ENCODE measurements at regions not wholly inside any gene's neighbourhood (a gene's known extent, or its start where the extent isn't known, plus 50 kb on each side); places are given as distances from the start of the nearest gene placed in this dataset.

DNA sequence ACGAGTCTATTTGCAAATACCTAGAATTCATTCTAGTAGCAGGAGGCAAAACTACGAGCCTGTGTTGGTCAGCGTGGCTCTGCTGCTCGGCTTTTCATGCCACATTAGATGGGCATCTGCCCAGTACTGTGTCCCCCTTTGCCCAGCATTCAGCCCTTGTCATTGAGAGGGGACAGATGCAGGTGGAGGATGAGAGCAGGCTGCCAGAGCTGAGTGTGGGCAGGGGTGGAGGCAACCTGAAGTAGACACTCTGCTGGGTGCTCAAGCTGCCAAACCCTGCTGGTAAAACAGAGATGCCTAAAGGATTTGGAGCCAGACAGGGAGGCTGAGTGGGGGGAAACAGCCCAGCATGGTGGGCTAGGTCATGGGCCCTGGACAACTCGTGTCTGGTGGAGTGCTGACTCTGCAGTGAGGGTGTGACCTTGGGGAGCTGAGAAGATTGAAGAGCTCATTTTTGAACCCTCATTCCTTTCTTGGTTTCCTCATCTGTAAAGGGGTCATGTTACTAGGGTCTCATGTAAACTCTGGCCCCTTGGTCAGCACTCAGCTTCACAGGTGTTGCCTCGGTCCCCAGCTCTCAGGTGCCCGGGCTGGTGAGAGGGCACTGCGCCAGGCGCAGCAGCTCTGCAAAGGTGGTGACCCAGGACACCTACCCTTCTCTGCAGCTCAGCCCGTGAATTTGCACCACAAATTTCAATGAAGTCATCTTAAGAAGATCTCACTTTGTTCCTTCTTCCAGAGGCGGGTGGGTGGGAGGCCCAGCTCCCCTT, 64.2 kb upstream of the BHLHE23 start:
- no peak for DNase-seq (ENCODE audit: low spot score)

DNA sequence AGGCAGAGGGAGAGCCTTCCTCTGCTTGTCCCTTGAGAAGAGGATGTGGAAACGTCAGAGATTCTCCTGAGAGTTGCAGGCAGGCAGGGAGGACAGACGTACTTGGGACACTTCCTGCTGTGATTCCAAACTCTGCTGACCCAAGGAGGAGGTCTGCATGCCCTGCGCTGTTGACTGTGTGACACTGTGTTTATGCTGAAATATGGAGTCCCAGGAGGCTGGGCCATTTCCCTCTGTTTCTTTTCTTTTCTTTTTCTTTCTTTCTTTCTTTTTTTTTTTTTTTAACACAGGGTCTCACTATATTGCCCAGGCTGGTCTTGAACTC, 63.5 kb upstream of the BHLHE23 start:
- no peak for DNase-seq (ENCODE audit: low spot score)

DNA sequence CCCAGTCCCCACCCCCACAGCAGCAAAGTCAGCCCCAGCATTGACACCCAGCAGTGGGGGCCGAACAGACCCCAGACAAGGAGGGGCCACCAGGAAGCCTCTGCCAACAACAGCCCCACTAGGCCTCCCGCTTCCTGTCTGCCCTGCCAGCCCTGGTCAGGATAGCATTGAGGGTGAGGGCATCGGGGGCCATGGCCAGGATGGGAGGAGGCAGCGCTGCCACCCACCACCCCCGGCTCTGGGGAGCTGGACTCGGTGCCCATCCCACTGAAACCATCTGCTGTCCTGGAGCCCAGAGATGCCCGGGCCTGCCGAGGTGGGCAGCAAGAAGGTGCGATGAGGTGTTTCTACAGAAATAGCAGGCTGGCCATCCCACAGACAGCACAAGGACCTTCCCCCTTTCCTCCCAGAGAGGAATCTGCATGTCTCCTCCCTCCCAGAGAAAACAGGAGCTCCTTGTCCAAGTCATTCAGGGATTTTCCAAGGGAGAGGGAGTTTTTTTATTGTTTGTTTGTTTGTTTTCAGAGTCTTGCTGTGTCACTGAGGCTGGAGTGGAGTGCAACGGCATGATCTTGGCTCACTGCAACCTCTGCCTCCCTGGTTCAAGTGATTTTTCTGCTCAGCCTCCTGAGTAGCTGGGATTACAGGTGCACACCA, 62.1 kb upstream of the BHLHE23 start:
- no peak for DNase-seq (ENCODE audit: low spot score)

DNA sequence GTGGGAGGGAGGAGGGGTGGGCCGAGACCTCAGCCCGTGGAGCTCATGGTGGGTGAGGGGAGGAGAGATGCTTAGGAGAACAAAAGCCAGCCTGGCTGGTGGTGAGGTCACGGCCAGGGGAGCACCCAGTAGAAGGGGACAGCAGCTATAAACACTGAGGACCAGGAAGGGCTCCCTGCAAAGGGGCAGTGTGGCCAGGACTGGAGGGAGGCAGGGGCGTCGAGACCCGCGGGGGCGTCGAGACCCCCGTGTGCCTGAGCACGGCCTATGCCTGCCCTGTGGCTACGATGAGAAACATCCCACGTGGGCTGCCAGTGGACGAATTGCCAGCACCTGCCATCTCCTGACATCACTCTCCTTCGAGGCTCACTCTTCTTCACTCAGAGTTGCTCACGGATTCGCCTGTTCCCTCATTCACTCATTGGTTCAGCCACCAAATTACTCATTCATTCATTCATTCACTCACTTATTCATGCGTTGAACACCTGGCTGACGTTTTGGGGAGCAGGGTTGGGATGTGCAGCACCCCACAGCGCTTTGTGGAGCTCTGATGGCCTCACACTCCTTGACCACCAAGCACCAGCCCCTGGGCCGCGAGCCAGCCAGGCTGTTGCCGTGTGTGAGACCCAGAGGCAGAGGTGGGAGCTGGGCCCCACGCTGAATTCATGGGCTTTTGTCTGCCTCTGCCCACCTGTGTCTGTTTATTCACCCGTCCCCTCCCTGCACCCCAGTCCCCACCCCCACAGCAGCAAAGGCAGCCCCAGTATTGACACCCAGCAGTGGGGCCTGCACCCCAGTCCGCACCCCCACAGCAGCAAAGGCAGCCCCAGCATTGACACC, 61.2 kb upstream of the BHLHE23 start:
- DNase-seq (ENCODE audit: low spot score), result no peak

DNA sequence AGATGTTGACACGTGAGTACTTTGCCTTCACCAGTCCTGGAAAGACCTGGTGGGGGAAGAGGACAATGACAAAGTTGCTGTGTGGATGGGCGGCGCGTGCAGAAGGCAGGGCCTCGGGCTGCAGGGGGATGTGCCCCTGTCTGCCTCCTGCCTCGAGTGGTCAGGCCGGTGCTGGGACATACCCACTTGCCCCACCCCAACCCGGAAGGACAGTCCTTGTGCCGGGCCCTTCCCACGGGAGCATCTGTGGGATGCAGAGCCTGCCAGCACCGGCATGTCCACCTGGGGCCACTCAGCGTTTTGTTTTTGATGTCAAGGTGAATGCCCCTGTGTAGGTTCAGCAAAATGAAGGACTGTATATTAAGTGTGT, 60.5 kb upstream of the BHLHE23 start:
- DNase-seq (ENCODE audit: low spot score), result no peak

DNA sequence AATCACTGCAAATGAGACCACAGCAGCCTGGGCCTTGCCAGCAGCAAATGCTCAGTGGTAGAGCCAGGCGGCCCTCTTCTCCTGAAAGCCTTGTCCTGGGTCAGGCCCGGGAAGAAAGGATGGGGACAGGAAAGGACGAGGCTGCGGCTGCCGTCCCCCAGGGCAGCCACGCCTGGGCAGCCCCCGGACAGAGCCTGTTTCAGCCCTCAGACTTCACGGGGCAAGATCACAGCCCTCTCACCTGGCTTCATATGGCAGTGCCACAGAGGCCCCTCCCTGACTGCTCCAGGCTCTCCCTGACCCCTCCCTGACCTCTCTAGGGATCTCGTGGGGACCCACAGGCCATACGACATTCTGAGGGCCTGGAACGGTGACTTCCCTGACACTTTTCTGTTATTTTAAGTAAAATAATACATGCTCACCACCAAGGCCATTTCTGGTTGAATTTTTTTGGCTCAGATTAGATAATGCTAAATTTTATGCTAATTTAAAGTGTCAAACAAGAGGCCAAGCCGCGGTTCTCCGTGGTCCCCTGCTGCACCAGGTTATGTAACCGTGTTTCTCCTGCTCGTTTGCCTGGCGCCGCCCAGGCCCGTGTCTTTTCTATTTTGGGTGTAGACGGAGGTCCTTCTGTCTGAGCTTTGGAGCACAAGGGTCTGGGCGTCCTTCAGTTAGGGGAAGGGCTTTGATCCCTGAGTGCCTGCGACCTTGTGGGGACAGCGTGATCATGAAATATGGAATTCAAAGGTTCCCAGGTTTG, 59.9 kb upstream of the BHLHE23 start:
- no peak for DNase-seq (ENCODE audit: low spot score)

DNA sequence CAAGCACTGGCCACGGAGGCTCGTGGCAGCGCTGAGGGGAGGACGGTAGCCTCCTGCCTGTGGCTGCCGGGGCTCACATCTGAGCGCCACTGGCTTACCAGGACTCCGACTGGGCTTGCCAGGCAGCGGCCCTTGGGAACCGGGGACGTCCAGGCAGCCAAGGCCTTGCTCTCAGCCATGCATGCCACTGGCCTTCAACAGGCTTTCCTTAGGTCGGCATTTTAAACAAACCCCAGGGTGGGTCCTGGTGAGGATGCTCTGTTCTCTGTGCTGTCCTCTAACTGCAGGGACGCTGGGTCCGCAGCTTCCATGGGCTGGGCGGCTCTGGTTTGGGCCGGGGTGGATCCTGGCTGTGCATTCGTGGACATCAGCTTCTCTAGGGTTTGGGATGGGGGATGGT, 59.1 kb upstream of the BHLHE23 start:
- DNase-seq (ENCODE audit: low spot score), result no peak

DNA sequence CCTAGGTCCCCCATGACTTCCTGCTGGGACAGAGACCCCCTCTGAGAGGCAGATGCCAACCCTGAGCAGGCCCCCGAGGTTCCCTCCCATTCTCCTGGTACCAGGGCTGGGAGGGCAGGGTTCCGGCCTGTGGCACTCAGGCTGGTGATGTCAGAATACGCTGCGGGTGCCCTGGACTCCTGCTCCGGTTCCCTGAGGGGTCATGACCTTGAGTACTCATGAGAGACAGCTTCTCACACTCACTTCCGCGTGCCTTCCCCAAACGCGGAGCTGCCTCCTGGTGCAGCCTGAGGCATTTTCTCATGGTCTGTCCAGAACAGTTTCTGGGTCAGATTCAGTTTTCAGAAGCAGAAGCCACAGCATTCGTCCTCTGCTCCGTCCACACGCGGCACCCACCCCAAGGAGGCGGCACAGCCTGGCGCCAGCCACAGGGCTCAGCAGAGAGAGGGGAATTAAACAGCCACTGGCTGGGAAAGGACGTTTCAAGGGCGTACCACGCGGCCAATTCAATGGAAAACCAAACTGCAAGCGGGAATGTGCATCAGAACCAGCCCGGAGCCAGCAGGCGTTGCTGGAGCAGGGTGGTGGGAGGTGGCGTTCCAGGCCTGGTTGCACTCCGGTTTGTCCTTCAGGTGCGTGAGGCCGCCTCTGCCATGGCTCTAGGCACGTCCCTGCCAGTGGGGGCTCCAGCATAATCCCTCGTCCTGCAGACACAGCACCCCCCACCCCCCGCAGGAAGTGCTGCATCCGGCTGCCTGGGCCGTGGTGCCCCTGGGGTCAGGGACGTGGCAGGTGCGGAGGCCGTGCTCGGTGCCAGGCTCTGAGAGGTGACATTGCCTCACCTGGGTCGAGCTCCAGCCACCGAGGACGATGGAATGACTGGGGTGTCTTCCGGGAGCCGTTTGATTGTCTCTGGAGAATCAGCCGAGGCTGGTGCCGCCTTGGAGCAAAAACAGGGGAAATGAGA, 58.3 kb upstream of the BHLHE23 start:
- DNase-seq (ENCODE audit: low spot score), result no peak

DNA sequence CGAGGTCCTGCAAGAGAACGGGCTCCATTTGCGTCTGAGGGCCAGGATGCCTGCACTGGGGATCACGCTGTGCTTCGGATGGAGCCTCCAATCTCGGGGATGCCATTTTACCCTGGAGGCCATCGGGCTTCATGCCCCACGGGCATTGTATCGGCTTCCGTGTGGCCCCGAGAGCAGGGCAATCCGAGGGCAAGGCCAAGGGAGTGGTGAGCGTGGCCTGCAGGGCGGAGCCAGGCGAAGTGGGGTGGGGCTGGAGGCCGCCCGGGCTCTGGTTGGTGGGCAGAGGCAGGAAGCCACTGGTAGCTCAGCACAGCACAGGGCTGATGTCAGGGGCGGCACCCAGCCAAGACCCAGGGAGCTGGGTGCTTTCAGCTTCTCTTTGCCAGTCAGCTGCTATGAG, 57.5 kb upstream of the BHLHE23 start:
- no peak for DNase-seq (ENCODE audit: low spot score)

DNA sequence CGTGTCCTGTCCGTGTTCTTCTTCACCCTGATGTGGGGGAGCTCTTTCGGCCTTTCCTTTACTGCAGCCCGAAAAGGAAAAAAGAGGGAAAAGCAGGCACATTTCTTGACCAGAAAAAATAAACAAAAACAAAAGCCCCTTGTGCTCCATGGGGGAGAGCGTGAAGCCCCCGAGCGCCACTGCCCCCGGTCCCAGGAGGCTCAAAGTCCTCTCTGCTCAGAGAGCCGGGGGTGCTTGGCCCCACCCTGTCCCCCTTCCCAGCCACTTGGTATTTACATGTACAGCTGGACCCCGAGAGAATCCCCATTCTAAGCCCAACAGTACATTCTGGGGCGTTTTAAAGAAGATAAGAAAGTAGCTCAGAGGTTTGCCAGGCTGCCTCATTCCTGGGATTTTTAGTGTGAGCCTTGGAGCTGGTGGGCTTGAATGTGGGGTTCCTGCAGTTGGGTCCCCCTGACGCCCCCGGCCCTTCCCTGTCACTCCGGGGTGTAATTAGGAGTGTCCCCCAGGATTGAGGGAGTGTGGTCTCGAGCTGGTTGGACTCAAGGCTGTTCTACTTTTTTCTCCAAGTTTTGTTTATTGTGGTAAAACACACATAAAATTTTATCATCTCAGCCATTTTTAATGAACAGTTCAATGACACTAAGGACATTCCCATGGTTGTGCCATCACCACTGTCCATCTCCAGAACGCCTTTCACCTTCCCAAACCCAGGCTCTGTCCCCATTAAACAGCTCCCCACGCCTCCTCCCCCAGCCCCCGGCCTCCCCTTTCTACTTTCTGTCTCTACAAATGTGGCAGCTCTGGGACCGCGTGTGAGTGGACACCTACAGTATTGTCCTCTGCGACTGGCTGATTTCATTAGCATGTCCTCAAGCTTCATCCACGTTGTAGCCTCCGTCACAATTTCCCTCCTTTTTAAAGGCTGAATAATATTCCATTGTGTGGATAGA, 55.7 kb upstream of the BHLHE23 start:
- no peak for DNase-seq (ENCODE audit: low spot score)

DNA sequence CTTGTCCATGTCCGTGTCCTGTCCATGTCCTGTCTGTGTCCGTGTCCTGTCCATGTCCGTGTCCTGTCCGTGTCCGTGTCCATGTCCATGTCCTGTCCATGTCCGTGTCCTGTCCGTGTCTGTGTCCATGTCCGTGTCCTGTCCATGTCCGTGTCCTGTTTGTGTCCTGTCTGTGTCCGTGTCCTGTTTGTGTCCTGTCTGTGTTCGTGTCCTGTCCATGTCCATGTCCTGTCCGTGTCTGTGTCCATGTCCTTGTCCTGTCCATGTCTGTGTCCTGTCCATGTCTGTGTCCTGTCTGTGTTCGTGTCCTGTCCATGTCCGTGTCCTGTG, 55.0 kb upstream of the BHLHE23 start:
- DNase-seq (ENCODE audit: low spot score), result no peak

DNA sequence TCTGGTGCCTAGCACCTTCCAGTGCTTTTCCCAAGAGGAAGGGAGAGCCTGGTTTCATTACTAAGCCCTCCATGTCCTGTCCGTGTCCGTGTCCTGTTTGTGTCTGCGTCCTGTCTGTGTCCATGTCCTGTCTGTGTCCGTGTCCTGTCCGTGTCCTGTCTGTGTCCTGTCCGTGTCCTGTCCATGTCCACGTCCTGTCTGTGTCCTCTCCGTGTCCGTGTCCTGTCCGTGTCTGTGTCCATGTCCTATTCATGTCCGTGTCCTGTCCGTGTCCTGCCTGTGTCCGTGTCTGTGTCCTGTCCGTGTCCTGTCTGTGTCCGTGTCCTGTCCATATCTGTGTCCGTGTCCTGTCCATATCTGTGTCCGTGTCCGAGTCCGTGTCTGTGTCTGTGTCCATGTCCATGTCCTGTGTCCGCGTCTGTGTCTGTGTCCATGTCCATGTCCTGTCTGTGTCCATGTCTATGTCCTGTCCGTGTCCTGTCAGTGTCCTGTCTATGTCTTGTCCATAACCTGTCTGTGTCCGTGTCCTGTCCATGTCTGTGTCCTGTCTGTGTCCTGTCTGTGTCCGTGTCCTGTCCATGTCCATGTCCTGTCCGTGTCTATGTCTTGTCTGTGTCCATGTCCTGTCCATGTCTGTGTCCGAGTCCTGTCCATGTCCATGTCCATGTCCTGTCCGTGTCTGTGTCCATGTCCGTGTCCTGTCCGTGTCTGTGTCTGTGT, 54.4 kb upstream of the BHLHE23 start:
- DNase-seq (ENCODE audit: low spot score), result no peak

DNA sequence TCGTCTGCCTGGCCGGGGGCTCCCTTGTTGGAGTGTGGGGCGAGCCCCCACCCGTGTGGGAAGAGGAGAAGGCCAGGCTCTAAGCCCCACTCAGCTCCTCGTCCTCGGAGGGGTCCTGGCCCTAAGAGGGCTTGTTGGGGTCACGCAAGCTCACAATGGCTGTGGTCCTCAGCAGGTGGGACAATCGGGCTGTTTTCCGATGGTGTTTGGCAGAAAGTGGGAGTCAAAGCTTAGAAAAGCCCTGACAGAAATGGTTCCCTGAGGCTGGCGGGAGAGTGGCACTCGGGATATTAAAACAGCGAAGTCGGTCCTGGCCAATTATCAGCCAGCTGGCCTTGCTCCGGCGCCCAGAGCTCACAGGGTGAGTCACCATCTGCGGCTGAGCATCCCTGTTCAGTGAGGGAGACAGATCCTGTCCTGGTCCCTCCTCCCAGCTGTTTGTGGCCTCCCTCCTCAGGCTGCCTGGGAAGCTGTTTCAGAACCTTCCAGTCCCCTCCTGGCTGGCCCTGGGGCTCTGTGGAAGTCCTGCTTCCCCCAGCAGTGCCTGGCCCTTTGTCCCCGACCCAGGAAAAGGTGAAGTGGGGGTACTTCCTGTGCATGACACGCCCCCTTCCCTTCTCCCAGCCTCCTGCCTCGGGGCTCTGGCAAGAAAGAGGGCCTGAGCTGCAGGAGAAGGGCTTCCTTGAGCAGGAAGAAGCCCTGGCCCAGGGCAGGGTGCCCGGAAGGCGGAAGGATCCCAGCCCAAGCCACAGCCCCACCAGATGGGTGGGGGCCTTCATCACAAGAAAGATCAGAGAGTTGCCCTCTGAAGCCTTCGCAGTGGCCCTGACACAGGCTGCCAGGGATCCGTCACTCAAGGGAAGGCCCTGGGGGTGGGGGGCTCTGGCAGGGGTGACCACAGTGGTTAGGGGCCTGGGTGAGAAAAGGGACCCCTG, 53.6 kb upstream of the BHLHE23 start:
- no peak for DNase-seq (ENCODE audit: low spot score)

DNA sequence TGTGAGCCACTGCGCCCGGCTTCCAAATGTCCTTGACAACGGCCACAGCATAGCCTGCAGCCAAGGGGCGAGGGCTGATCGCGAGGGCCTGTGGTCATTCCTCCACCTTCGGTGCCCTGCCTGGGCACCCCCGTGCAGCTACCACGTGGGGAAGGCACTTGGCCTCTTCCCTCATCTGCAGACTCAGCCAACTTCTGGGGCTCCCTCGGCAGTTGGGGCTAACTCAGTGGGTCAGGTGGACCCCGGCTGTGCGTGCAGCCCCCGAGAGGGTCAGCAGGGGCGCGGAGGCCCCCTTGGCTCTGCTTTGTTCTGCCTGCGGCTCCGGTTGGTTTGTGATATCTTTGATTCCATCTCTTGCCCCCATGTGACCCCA, 52.9 kb upstream of the BHLHE23 start:
- DNase-seq (ENCODE audit: low spot score), result no peak

DNA sequence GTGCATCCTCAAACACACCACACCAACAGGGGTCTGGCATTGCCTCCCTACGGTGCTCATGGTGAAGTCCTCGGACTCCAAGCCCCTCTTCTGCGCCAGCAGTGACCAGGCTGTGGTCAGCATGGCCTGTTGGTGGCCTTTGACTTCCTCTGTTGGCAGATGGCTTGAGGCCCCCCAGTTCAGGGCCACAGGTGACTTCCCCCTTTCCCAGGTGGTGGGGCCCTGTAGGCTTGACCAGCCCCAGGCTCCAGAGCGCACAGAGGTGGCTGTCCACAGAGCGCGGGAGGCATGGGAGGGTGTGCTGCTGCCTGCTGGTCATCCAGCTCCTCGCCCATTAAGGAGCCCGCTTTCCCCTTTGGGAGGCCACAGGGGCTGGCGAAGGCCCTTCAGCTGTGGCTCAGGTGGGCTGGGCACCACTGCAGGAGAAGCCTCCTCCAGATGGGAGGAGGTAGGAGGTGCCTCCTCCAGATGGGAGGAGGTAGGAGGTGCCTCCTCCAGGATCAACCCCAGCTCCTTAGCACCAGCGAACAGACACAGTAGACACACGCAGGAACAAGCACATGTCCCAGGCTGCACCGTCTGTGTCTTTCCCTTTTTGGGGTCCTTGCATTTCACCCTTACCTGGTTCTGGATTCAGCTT, 52.1 kb upstream of the BHLHE23 start:
- DNase-seq (ENCODE audit: low spot score), result no peak

DNA sequence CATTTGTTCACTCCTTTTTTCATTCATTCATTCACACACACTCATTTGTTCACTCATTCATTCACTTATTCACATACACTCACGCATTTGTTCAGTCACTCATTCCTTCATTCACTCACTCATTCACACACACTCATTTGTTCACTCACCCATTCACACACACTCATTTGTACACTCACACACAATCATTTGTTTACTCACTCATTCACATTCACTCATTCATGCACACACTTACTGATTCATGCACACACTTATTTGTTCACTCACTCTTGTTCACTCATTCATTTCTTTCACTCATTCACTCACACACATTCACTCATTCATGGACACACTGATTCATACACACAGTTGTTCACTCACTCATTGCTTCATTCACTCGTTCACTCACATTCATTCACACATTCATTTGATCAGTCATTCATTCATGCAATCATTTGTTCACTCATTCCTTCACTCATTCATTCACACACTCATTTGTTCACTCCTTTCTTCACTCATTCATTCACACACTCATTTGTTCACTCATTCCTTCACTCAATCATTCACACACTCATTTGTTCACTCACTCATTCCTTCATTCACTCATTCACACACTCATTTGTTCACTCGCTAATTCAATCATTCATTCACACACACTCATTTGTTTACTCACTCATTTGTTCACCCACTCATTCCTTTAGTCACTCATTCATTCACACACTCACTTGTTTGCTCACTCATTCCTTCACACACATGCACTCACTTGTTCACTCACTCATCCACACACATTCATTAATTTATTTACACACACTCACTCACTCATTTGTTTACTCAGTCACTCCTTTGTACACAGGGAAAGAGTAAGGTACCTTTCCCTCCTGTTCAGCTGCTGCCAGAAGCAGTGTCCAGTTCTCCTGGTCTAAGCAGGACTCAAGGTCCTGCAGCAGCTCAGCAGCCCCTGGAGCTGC, 50.7 kb upstream of the BHLHE23 start:
- no peak for DNase-seq (ENCODE audit: low spot score)
